ENCODE measurements at regions not wholly inside any gene's neighbourhood (a gene's known extent, or its start where the extent isn't known, plus 50 kb on each side); places are given as distances from the start of the nearest gene placed in this dataset.
A peak's percentile ranks its signal among the peaks of the same experiment; 100 is the strongest.
"Not testable (repeated sequence)": the region's sequence is repeated elsewhere in the genome, so short reads cannot be mapped to it uniquely, and the experiment has no call there.

- peak; percentile 50 for DNase-seq
- H3K36me3 ChIP-seq: no peaks in the 10 kb centered on the region
- H3K27ac ChIP-seq: no peak overlapping the region
- TF ChIP-seq POLR2A (IDR thresholded peaks at IDR 0.05) (no peak), POLR2AphosphoS5 (IDR thresholded peaks at IDR 0.05) (no peak), CTCF (IDR thresholded peaks at IDR 0.05 in 8 of 11, conservative IDR thresholded peaks at IDR 0.05 in 3 of 11) (no peak)
- 70 to 87% (median 82%) methylated on average over 8 of the region's 8 CpGs for WGBS, 5 donors
- no peak overlapping the region for H3K4me3 ChIP-seq
- H3K9me3 ChIP-seq: no peaks in the 10 kb centered on the region
- H3K27me3 ChIP-seq (replicated peaks in 1 of 7): peaks cover 0 to 25% (median 0%) of the 10 kb centered on the region in 7 donors
- intact Hi-C loops (cut with DNase I; ENCODE audit: low total_unique reads): no loop called here
- H3K4me1 ChIP-seq: no peaks in the 10 kb centered on the region
Observed at GRCh38 chr22:49340406-49340805, 487.3 kb downstream of the BRD1 start.

GRCh38 chr22:49336483-49336882 is 491.2 kb downstream of the BRD1 start:
- WGBS, 5 donors: 80 to 86% (median 85%) methylated on average over 10 of the region's 10 CpGs
- DNase-seq; H3K4me1 ChIP-seq; H3K27ac ChIP-seq; intact Hi-C loops (cut with DNase I; ENCODE audit: low total_unique reads); H3K4me3 ChIP-seq; H3K9me3 ChIP-seq; H3K36me3 ChIP-seq: not testable (repeated sequence)
- H3K27me3 ChIP-seq (replicated peaks in 1 of 7): peaks cover 0 to 41% (median 0%) of the 10 kb centered on the region in 7 donors

- Histone ChIP-seq H3K4me3 (no peak overlapping the region), H3K36me3 (no peaks in the 10 kb centered on the region), H3K4me1 (no peaks in the 10 kb centered on the region), H3K9me3 (no peaks in the 10 kb centered on the region), H3K27ac (no peak overlapping the region), H3K27me3 (replicated peaks in 1 of 7) (peaks cover 0 to 38% (median 0%) of the 10 kb centered on the region in 7 donors)
- DNase-seq: no peak
- TF ChIP-seq CTCF (IDR thresholded peaks at IDR 0.05 in 8 of 11, conservative IDR thresholded peaks at IDR 0.05 in 3 of 11) (no peak), POLR2AphosphoS5 (IDR thresholded peaks at IDR 0.05) (no peak), POLR2A (IDR thresholded peaks at IDR 0.05) (no peak)
- WGBS, 5 donors: 81 to 89% (median 85%) methylated on average over 8 to 10 of the region's 10 CpGs
- intact Hi-C loops (cut with DNase I; ENCODE audit: low total_unique reads): no loop called here
Observed at GRCh38 chr22:49334976-49335375, 492.7 kb downstream of the BRD1 start.

GRCh38 chr22:49334449-49334789 is 493.3 kb downstream of the BRD1 start:
- H3K4me3 ChIP-seq: no peak overlapping the region
- H3K4me1 ChIP-seq: no peaks in the 10 kb centered on the region
- DNase-seq: no peak
- H3K27me3 ChIP-seq (replicated peaks in 1 of 7): peaks cover 0 to 40% (median 0%) of the 10 kb centered on the region in 7 donors
- TF ChIP-seq POLR2AphosphoS5 (IDR thresholded peaks at IDR 0.05) (no peak), CTCF (IDR thresholded peaks at IDR 0.05 in 8 of 11, conservative IDR thresholded peaks at IDR 0.05 in 3 of 11) (no peak), POLR2A (IDR thresholded peaks at IDR 0.05) (no peak)
- 39 to 51% (median 44%) methylated on average over 4 to 5 of the region's 5 CpGs for WGBS, 5 donors
- intact Hi-C loops (cut with DNase I; ENCODE audit: low total_unique reads): no loop called here
- H3K36me3 ChIP-seq: no peaks in the 10 kb centered on the region
- no peak overlapping the region for H3K27ac ChIP-seq
- no peaks in the 10 kb centered on the region for H3K9me3 ChIP-seq

GRCh38 chr22:49333206-49333605 is 494.5 kb downstream of the BRD1 start:
- H3K4me3 ChIP-seq: no peak overlapping the region
- no peaks in the 10 kb centered on the region for H3K36me3 ChIP-seq
- no peak overlapping the region for H3K27ac ChIP-seq
- H3K4me1 ChIP-seq: no peaks in the 10 kb centered on the region
- WGBS, 5 donors: 87 to 89% (median 88%) methylated on average over 21 of the region's 21 CpGs
- peaks cover 0 to 3% (median 0%) of the 10 kb centered on the region in 8 donors for H3K9me3 ChIP-seq
- intact Hi-C loops (cut with DNase I; ENCODE audit: low total_unique reads): no loop called here
- H3K27me3 ChIP-seq (replicated peaks in 1 of 7): peaks cover 0 to 42% (median 0%) of the 10 kb centered on the region in 7 donors
- DNase-seq: no peak
- no peak for TF ChIP-seq CTCF (IDR thresholded peaks at IDR 0.05 in 8 of 11, conservative IDR thresholded peaks at IDR 0.05 in 3 of 11)
- TF ChIP-seq POLR2A (IDR thresholded peaks at IDR 0.05): no peak
- TF ChIP-seq POLR2AphosphoS5 (IDR thresholded peaks at IDR 0.05): no peak

Data from spleen (tissue), 11 donors.